HCT116 (cell line): ENCODE measurements at regions not wholly inside any gene's neighbourhood (a gene's known extent, or its start where the extent isn't known, plus 50 kb on each side); places are given as distances from the start of the nearest gene placed in this dataset.

Experiments
- ATAC-seq: fragments of 200-7000 bp; cut with Tn5 transposase; 2 replicates; pipeline ENCODE4 v1.9.1; 2020; ENCODE audit warnings: mild to moderate bottlenecking, moderate library complexity
- BruUV-seq: library from RNA; stranded (reverse); fragments of 400-500 nt; replicated peaks from 2 replicates; lab custom pipeline; 2021; lab: Mats Ljungman, UMichigan
- CTCF ChIA-PET: fragments of 300-600 bp; sonication (Branson Sonifier 250); formaldehyde crosslinking; loops from one replicate; lab custom pipeline; 2021; ENCODE audit warnings: antibody characterized with exemption; lab: Charles Lee
- POLR2A ChIA-PET: fragments of 300-600, 350-600 bp; sonication (Branson Sonifier 250); formaldehyde crosslinking; loops from one replicate; lab custom pipeline; 2021; ENCODE audit warnings: antibody characterized with exemption; lab: Charles Lee
- RAD21 ChIA-PET, 2 experiments: fragments of 300-600 bp; sonication (Branson Sonifier 250); formaldehyde crosslinking; loops; one replicate each; lab custom pipeline; 2023; ENCODE audit warnings: low total read pairs in 2 of 2; ENCODE audit not compliant: uncharacterized antibody in 2 of 2, unreplicated experiment in 2 of 2, low non-redundant PET in 1 of 2; lab: Charles Lee
- DNase-seq: peaks from one replicate; pipeline ENCODE4 v3.0.0-alpha.2; 2010; ENCODE audit warnings: low read depth, low spot score
- H2AFZ ChIP-seq: fragments of 200-600 bp; shearing (Covaris generic), sonication (generic); 2 replicates; pipeline ENCODE4 v1.6.1; 2017; ENCODE audit warnings: low read depth, mixed run types, mixed read lengths, antibody characterized with exemption, low read length; ENCODE audit not compliant: poor library complexity, severe bottlenecking
- H3K27ac ChIP-seq: 2 replicates; pipeline ENCODE4 v1.5.1; 2012; ENCODE audit warnings: low read depth, low read length
- H3K27me3 ChIP-seq: fragments of 200-600 bp; sonication (generic); 2 replicates; pipeline ENCODE4 v1.6.1; 2016; ENCODE audit warnings: mixed run types, low read length, mixed read lengths; ENCODE audit not compliant: insufficient read depth
- H3K36me3 ChIP-seq, 2 experiments: fragments of 200-500 bp in 1 of 2; fragments of 200-600 bp in 1 of 2; sonication (Bioruptor generic) in 1 of 2; sonication (generic) in 1 of 2; 2 replicates each; pipeline versions ENCODE4 v1.5.1 to v1.6.1; 2014 to 2016; ENCODE audit warnings: low read length in 2 of 2, inconsistent platforms in 1 of 2, mixed read lengths in 1 of 2, mixed run types in 1 of 2; ENCODE audit not compliant: insufficient read depth in 2 of 2, control insufficient read depth in 1 of 2
- H3K4me1 ChIP-seq, 2 experiments: fragments of 200-600 bp in 1 of 2; sonication (generic) in 1 of 2; 2 replicates each; pipeline versions ENCODE4 v1.5.1 to v1.6.1; 2012 to 2017; ENCODE audit warnings: low read length in 2 of 2, inconsistent platforms in 1 of 2, mild to moderate bottlenecking in 1 of 2, mixed read lengths in 1 of 2, mixed run types in 1 of 2, moderate library complexity in 1 of 2; ENCODE audit not compliant: insufficient read depth in 2 of 2, control insufficient read depth in 1 of 2
- H3K4me2 ChIP-seq: fragments of 200-600 bp; sonication (generic); 2 replicates; pipeline ENCODE4 v1.6.1; 2017; ENCODE audit warnings: mixed run types, low read length, mixed read lengths
- H3K4me3 ChIP-seq, 2 experiments: fragments of 200-600 bp in 1 of 2; sonication (generic) in 1 of 2; replicated peaks in 1 of 2; 2 replicates each; pipeline ENCODE4 v1.5.1; 2011 to 2016; ENCODE audit warnings: low read length in 2 of 2, control low read depth in 1 of 2, low read depth in 1 of 2, mild to moderate bottlenecking in 1 of 2, mixed read lengths in 1 of 2, mixed run types in 1 of 2
- H3K79me2 ChIP-seq: fragments of 200-600 bp; sonication (generic); 2 replicates; pipeline ENCODE4 v1.6.1; 2017; ENCODE audit warnings: mild to moderate bottlenecking, mixed run types, low read length, moderate library complexity, mixed read lengths; ENCODE audit not compliant: insufficient read depth
- H3K9ac ChIP-seq: fragments of 200-600 bp; sonication (generic); 2 replicates; pipeline ENCODE4 v1.6.1; 2016; ENCODE audit warnings: low read length, mixed read lengths
- H3K9me2 ChIP-seq: fragments of 200-600 bp; sonication (generic), shearing (Covaris generic); 2 replicates; pipeline ENCODE4 v1.6.1; 2017; ENCODE audit warnings: mixed run types, mild to moderate bottlenecking, moderate library complexity; ENCODE audit not compliant: insufficient read depth
- H3K9me3 ChIP-seq, 2 experiments: fragments of 200-500 bp in 1 of 2; fragments of 200-600 bp in 1 of 2; sonication (Bioruptor generic) in 1 of 2; sonication (generic) in 1 of 2; 2 replicates each; pipeline ENCODE4 v1.6.1; 2014 to 2017; ENCODE audit warnings: low read length in 2 of 2, mixed read lengths in 2 of 2, inconsistent platforms in 1 of 2, low read depth in 1 of 2, mild to moderate bottlenecking in 1 of 2, mixed run types in 1 of 2, moderate library complexity in 1 of 2; ENCODE audit not compliant: control insufficient read depth in 1 of 2, insufficient read depth in 1 of 2
- H4K20me1 ChIP-seq: fragments of 200-600 bp; sonication (generic), shearing (Covaris generic); 2 replicates; pipeline ENCODE4 v1.6.1; 2017; ENCODE audit warnings: mixed run types, mild to moderate bottlenecking, moderate library complexity; ENCODE audit not compliant: insufficient read depth
- CEBPB ChIP-seq: IDR thresholded peaks from 2 replicates; pipeline ENCODE4 v1.6.1; 2012; ENCODE audit warnings: low read depth
- CTCF ChIP-seq, 3 experiments: fragments of 200-600 bp in 1 of 3; sonication (generic) in 1 of 3; IDR thresholded peaks in 2 of 3; conservative IDR thresholded peaks in 1 of 3; 2 replicates each; pipeline ENCODE4 v1.5.1; 2012 to 2017; ENCODE audit warnings: low read depth in 2 of 3, low read length in 2 of 3, antibody characterized with exemption in 1 of 3, borderline replicate concordance in 1 of 3, control low read depth in 1 of 3, mild to moderate bottlenecking in 1 of 3, mixed read lengths in 1 of 3, mixed run types in 1 of 3, moderate library complexity in 1 of 3; ENCODE audit not compliant: insufficient read depth in 1 of 3
- EGR1 ChIP-seq: IDR thresholded peaks from 2 replicates; pipeline ENCODE4 v1.6.1; 2012; ENCODE audit warnings: low read depth
- ELF1 ChIP-seq: IDR thresholded peaks from 2 replicates; pipeline ENCODE4 v1.6.1; 2012; ENCODE audit warnings: low read depth, borderline replicate concordance
- EZH2 ChIP-seq: fragments of 200-600 bp; sonication (generic); IDR thresholded peaks from 2 replicates; pipeline ENCODE4 v1.6.1; 2017; ENCODE audit warnings: antibody characterized with exemption, mixed run types
- EZH2phosphoT487 ChIP-seq: fragments of 200-600 bp; IDR thresholded peaks from 2 replicates; pipeline ENCODE4 v1.6.1; 2018; ENCODE audit warnings: antibody characterized with exemption, borderline replicate concordance
- JUND ChIP-seq: IDR thresholded peaks from 2 replicates; pipeline ENCODE4 v1.6.1; 2012
- POLR2AphosphoS5 ChIP-seq: IDR thresholded peaks from 2 replicates; pipeline ENCODE4 v1.6.1; 2011; ENCODE audit warnings: mild to moderate bottlenecking, low read depth, low read length, moderate library complexity
- RAD21 ChIP-seq: IDR thresholded peaks from 2 replicates; pipeline ENCODE4 v1.6.1; 2012; ENCODE audit warnings: low read depth, mild to moderate bottlenecking
- SIN3A ChIP-seq: IDR thresholded peaks from 2 replicates; pipeline ENCODE4 v1.6.1; 2012; ENCODE audit warnings: low read depth
- SP1 ChIP-seq: IDR thresholded peaks from 2 replicates; pipeline ENCODE4 v1.6.1; 2012; ENCODE audit warnings: low read depth
- SRF ChIP-seq: IDR thresholded peaks from 2 replicates; pipeline ENCODE4 v1.6.1; 2012; ENCODE audit warnings: low read depth
- TCF7L2 ChIP-seq: IDR thresholded peaks from 2 replicates; pipeline ENCODE4 v1.7.0; 2011; ENCODE audit warnings: borderline replicate concordance, inconsistent platforms; ENCODE audit not compliant: insufficient read depth, insufficient read length; ENCODE audit errors: extremely low read depth
- YY1 ChIP-seq: IDR thresholded peaks from 2 replicates; pipeline ENCODE4 v1.6.1; 2011; ENCODE audit warnings: low read length, low read depth, moderate library complexity, mild to moderate bottlenecking; ENCODE audit not compliant: insufficient replicate concordance; ENCODE audit errors: extremely low read depth
- ZBTB33 ChIP-seq: IDR thresholded peaks from 2 replicates; pipeline ENCODE4 v1.6.1; 2011; ENCODE audit warnings: mild to moderate bottlenecking, low read length, moderate library complexity; ENCODE audit not compliant: insufficient replicate concordance; ENCODE audit errors: extremely low read depth
- ZFX ChIP-seq: fragments of 450-650 bp; IDR thresholded peaks from 2 replicates; pipeline ENCODE4 v1.6.1; 2017
- ZNF274 ChIP-seq: fragments of 200-500 bp; sonication (Bioruptor generic); IDR thresholded peaks from 2 replicates; pipeline ENCODE4 v1.6.1; 2014; ENCODE audit warnings: mild to moderate bottlenecking, low read depth, low read length, inconsistent platforms
- intact Hi-C: fragments of 100-400 bp; cut with micrococcal nuclease; formaldehyde crosslinking; loops from 2 replicates; pipeline ENCODE4 v1.10.0; 2022
- TF ChIP-seq, protein P1 (sequence below): IDR thresholded peaks from 2 replicates; pipeline ENCODE4 v1.6.1; 2012
- TF ChIP-seq, protein P2 (sequence below): IDR thresholded peaks from 2 replicates; pipeline ENCODE4 v1.6.1; 2012; ENCODE audit warnings: low read depth
- TF ChIP-seq, protein P3 (sequence below): IDR thresholded peaks from 2 replicates; pipeline ENCODE4 v1.6.1; 2012

- H3K27me3 ChIP-seq, result no peaks in the 10 kb centered on the region
- DNase-seq (no peak), ATAC-seq (no peak)
- BruUV-seq, result no TSS peak
- H2AFZ ChIP-seq, result no peak overlapping the region
- no peak overlapping the region for H3K27ac ChIP-seq
- CTCF ChIA-PET, result no interaction called here
- no peaks in the 10 kb centered on the region for H3K36me3 ChIP-seq
- no peak overlapping the region for H3K4me3 ChIP-seq
- intact Hi-C loops, result no loop called here
- POLR2A ChIA-PET, result no interaction called here
- no peaks in the 10 kb centered on the region for H3K9me3 ChIP-seq
- RAD21 ChIA-PET, result no interaction called here
- H3K4me2 ChIP-seq, result no peak overlapping the region
- no peaks in the 10 kb centered on the region for H3K79me2 ChIP-seq
- TF ChIP-seq, protein P1, sequence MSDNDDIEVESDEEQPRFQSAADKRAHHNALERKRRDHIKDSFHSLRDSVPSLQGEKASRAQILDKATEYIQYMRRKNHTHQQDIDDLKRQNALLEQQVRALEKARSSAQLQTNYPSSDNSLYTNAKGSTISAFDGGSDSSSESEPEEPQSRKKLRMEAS, result no peak
- TF ChIP-seq SP1 (no peak), CEBPB (no peak), YY1 (no peak), EZH2 (no peak), TCF7L2 (no peak), SRF (no peak), ZBTB33 (no peak), ZFX (no peak), POLR2AphosphoS5 (no peak), SIN3A (no peak), EGR1 (no peak), EZH2phosphoT487 (no peak), RAD21 (no peak), JUND (no peak), CTCF (IDR thresholded peaks at IDR 0.05 in 2 of 3, conservative IDR thresholded peaks at IDR 0.05 in 1 of 3; ENCODE audit: borderline replicate concordance in 1 of 3, insufficient read depth in 1 of 3, low read depth in 2 of 3, low read length in 2 of 3) (no peak), ZNF274 (no peak), ELF1 (no peak)
- TF ChIP-seq, protein P2, sequence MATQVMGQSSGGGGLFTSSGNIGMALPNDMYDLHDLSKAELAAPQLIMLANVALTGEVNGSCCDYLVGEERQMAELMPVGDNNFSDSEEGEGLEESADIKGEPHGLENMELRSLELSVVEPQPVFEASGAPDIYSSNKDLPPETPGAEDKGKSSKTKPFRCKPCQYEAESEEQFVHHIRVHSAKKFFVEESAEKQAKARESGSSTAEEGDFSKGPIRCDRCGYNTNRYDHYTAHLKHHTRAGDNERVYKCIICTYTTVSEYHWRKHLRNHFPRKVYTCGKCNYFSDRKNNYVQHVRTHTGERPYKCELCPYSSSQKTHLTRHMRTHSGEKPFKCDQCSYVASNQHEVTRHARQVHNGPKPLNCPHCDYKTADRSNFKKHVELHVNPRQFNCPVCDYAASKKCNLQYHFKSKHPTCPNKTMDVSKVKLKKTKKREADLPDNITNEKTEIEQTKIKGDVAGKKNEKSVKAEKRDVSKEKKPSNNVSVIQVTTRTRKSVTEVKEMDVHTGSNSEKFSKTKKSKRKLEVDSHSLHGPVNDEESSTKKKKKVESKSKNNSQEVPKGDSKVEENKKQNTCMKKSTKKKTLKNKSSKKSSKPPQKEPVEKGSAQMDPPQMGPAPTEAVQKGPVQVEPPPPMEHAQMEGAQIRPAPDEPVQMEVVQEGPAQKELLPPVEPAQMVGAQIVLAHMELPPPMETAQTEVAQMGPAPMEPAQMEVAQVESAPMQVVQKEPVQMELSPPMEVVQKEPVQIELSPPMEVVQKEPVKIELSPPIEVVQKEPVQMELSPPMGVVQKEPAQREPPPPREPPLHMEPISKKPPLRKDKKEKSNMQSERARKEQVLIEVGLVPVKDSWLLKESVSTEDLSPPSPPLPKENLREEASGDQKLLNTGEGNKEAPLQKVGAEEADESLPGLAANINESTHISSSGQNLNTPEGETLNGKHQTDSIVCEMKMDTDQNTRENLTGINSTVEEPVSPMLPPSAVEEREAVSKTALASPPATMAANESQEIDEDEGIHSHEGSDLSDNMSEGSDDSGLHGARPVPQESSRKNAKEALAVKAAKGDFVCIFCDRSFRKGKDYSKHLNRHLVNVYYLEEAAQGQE, result no peak
- TF ChIP-seq, protein P3, sequence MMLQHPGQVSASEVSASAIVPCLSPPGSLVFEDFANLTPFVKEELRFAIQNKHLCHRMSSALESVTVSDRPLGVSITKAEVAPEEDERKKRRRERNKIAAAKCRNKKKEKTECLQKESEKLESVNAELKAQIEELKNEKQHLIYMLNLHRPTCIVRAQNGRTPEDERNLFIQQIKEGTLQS, result no peak
- no peaks in the 10 kb centered on the region for H4K20me1 ChIP-seq
- H3K9ac ChIP-seq, result no peak overlapping the region
- no peaks in the 10 kb centered on the region for H3K9me2 ChIP-seq
- no peaks in the 10 kb centered on the region for H3K4me1 ChIP-seq
Measured at GRCh38 chrX:14173873-14174272, 144.2 kb upstream of the GEMIN8 start.
